ENCODE measurements at regions not wholly inside any gene's neighbourhood (a gene's known extent, or its start where the extent isn't known, plus 50 kb on each side); places are given as distances from the start of the nearest gene placed in this dataset.

DNA sequence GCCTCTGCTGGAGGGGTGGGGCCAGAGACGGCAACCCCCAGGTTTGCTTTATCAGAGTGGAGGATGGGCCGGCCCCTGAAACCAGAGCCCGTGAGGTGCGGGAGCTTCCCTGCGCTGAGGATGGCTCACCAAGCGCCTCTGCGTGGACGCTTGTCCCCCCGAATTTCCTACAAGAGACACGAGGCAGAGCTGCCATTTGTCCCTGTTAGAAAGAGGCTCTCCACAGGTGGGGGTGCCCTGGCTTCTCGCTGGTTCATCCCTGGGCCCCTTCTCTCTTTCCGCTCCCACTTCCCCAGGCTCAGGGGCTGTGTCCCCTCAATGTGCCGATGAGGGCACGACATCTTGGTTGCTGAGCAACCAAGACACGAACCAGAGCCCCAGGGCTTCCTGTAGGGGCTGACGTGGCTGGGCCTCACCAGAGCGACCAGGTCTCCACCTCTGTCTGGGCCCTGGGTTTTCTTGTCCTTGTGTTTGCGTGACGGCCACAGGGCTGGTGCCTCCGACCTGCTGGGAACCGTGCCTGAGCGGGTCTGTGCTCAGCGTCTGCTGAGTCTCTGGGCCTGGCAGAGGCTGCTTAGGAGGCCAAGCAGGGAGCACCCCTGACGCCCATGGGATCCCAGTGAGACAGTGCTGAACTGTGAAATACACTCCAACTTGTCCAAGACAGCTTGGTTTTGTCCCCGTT is 119.6 kb upstream of the COL5A1 start:
- TF ChIP-seq, protein P1, sequence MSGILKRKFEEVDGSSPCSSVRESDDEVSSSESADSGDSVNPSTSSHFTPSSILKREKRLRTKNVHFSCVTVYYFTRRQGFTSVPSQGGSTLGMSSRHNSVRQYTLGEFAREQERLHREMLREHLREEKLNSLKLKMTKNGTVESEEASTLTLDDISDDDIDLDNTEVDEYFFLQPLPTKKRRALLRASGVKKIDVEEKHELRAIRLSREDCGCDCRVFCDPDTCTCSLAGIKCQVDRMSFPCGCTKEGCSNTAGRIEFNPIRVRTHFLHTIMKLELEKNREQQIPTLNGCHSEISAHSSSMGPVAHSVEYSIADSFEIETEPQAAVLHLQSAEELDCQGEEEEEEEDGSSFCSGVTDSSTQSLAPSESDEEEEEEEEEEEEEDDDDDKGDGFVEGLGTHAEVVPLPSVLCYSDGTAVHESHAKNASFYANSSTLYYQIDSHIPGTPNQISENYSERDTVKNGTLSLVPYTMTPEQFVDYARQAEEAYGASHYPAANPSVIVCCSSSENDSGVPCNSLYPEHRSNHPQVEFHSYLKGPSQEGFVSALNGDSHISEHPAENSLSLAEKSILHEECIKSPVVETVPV (CRISPR knock-in tag; IDR thresholded peaks at IDR 0.05) = no peak
- TF ChIP-seq RARB (CRISPR knock-in tag; IDR thresholded peaks at IDR 0.05) (no peak), BACH2 (CRISPR knock-in tag; IDR thresholded peaks at IDR 0.05; ENCODE audit: borderline replicate concordance) (no peak), OSR1 (CRISPR knock-in tag; IDR thresholded peaks at IDR 0.05) (no peak), ARNTL (CRISPR knock-in tag; IDR thresholded peaks at IDR 0.05; ENCODE audit: borderline replicate concordance, low read depth) (no peak), TOX (CRISPR knock-in tag; IDR thresholded peaks at IDR 0.05; ENCODE audit: borderline replicate concordance) (no peak), ZFP3 (CRISPR knock-in tag; IDR thresholded peaks at IDR 0.05) (no peak), ZFP30 (CRISPR knock-in tag; IDR thresholded peaks at IDR 0.05) (no peak), TCF4 (CRISPR knock-in tag; IDR thresholded peaks at IDR 0.05; ENCODE audit: borderline replicate concordance) (no peak)
- TF ChIP-seq, protein P2, sequence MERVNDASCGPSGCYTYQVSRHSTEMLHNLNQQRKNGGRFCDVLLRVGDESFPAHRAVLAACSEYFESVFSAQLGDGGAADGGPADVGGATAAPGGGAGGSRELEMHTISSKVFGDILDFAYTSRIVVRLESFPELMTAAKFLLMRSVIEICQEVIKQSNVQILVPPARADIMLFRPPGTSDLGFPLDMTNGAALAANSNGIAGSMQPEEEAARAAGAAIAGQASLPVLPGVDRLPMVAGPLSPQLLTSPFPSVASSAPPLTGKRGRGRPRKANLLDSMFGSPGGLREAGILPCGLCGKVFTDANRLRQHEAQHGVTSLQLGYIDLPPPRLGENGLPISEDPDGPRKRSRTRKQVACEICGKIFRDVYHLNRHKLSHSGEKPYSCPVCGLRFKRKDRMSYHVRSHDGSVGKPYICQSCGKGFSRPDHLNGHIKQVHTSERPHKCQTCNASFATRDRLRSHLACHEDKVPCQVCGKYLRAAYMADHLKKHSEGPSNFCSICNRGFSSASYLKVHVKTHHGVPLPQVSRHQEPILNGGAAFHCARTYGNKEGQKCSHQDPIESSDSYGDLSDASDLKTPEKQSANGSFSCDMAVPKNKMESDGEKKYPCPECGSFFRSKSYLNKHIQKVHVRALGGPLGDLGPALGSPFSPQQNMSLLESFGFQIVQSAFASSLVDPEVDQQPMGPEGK (CRISPR knock-in tag; IDR thresholded peaks at IDR 0.05; ENCODE audit: borderline replicate concordance) = no peak
- TF ChIP-seq, protein P3, sequence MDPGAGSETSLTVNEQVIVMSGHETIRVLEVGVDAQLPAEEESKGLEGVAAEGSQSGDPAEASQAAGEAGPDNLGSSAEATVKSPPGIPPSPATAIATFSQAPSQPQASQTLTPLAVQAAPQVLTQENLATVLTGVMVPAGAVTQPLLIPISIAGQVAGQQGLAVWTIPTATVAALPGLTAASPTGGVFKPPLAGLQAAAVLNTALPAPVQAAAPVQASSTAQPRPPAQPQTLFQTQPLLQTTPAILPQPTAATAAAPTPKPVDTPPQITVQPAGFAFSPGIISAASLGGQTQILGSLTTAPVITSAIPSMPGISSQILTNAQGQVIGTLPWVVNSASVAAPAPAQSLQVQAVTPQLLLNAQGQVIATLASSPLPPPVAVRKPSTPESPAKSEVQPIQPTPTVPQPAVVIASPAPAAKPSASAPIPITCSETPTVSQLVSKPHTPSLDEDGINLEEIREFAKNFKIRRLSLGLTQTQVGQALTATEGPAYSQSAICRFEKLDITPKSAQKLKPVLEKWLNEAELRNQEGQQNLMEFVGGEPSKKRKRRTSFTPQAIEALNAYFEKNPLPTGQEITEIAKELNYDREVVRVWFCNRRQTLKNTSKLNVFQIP (CRISPR knock-in tag; IDR thresholded peaks at IDR 0.05; ENCODE audit: borderline replicate concordance, low read depth) = no peak

Measured in SK-N-SH treated with all-trans-retinoic acid at 6 μM for 48 hours (cell line).